ENCODE measurements at regions not wholly inside any gene's neighbourhood (a gene's known extent, or its start where the extent isn't known, plus 50 kb on each side); places are given as distances from the start of the nearest gene placed in this dataset.
A peak's percentile ranks its signal among the peaks of the same experiment; 100 is the strongest.

DNA sequence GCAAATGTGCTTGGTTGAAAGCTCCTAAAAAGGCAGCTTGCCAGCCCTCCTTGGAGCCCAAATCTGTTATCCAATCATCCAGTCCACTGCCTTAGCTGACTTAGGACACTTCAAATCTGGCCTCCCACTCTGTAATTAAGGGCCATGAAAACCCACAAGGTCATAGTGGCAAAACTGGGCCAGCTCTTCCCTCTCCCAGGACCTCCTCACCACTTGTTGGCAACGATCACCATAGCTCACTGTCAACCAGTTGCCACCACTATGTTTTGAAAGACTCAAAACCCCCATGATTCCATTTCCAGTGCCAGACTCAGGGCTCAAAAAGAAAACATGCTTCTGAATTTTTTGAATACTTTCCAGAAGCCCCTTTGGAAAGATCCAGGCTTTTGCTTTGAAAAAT is 107.5 kb downstream of the NREP start:
- H3K4me1 Mint-ChIP-seq (ENCODE audit: low read depth): peaks cover 1% of the 10 kb centered on the region
- no peaks in the 10 kb centered on the region for H3K36me3 Mint-ChIP-seq (ENCODE audit: low read depth)
- intact Hi-C loops (cut with micrococcal nuclease): no loop called here
- H3K4me3 Mint-ChIP-seq (ENCODE audit: low read depth): no peak overlapping the region
- no peaks in the 10 kb centered on the region for H3K9me3 Mint-ChIP-seq
- DNase-seq (ENCODE audit: low spot score): no peak
- peaks cover 9% of the 10 kb centered on the region for H3K27me3 Mint-ChIP-seq (ENCODE audit: low read depth)
- H3K27ac Mint-ChIP-seq: no peak overlapping the region

DNA sequence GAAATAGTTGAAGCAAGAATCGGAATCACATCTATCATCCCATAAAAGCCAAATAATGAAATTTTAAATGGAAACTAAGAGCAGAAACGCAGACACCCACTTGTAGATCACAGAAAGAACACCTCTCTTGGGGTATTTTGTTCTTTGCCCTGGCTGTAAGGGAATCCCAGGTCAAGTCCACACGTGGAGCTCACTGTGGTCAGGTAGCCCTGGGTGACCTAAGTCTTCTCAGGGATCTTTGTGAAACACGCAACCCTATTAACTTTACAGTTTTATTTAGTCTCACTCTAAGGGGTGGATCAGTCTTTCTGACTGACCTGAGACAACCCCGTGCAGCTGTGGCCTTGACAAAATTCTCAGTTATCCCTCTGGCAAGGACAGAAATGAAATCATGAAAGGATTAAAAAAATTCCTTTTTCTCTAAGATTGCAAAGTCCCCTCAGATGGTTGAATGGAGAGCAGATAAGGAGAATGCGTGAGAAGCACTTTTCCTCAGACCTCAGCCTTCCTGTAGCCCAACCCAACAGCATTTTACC is 111.6 kb downstream of the NREP start:
- Mint-ChIP-seq H3K36me3 (ENCODE audit: low read depth) (no peaks in the 10 kb centered on the region), H3K4me3 (ENCODE audit: low read depth) (no peak overlapping the region), H3K27ac (no peak overlapping the region), H3K4me1 (ENCODE audit: low read depth) (no peaks in the 10 kb centered on the region), H3K9me3 (peaks cover 2% of the 10 kb centered on the region), H3K27me3 (ENCODE audit: low read depth) (peaks cover 19% of the 10 kb centered on the region)
- intact Hi-C loops (cut with micrococcal nuclease): no loop called here
- DNase-seq (ENCODE audit: low spot score): no peak

GRCh38 chr5:111643499-111643898 is 113.5 kb downstream of the NREP start:
- intact Hi-C loops (cut with micrococcal nuclease): no loop called here
- H3K9me3 Mint-ChIP-seq: peaks cover 17% of the 10 kb centered on the region
- H3K4me1 Mint-ChIP-seq (ENCODE audit: low read depth): no peaks in the 10 kb centered on the region
- H3K27ac Mint-ChIP-seq: no peak overlapping the region
- no peak for DNase-seq (ENCODE audit: low spot score)
- H3K27me3 Mint-ChIP-seq (ENCODE audit: low read depth): peaks cover 19% of the 10 kb centered on the region
- H3K4me3 Mint-ChIP-seq (ENCODE audit: low read depth): no peak overlapping the region
- no peaks in the 10 kb centered on the region for H3K36me3 Mint-ChIP-seq (ENCODE audit: low read depth)

DNA sequence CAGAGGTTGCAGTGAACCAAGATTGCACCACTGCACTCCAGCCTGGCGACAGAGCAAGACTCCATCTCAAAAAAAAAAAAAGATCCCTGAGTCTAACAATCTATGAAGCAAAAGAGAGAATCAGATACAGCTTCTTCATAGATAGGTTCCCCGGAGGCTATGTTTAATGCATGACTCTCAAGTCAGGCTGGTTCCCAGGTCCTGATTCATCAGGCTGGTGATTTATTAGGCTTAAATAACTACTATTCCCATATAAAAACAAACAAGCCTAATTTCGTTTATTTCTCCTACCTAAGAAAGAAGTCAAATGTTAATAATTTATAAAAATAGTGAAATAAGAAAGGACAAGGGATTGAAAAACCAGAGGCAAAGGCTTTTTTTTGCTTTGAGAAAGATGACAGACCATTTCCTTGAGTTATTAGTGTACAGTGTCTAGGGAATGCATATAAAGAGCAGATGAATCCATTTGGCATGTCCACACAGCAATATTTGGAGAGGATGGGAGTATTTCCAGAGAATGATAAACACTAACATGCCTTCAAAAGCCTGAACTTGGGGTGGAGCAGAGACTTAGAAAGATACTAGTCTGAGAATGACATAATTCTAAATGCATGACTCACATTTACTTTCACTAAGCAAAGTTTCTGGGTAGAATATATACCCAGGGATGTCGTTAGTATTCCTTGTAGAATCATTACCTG is 115.3 kb downstream of the NREP start:
- Mint-ChIP-seq H3K36me3 (ENCODE audit: low read depth) (no peaks in the 10 kb centered on the region), H3K4me1 (ENCODE audit: low read depth) (no peaks in the 10 kb centered on the region), H3K27me3 (ENCODE audit: low read depth) (peaks cover 19% of the 10 kb centered on the region), H3K4me3 (ENCODE audit: low read depth) (no peak overlapping the region), H3K9me3 (peaks cover 25% of the 10 kb centered on the region), H3K27ac (no peak overlapping the region)
- intact Hi-C loops (cut with micrococcal nuclease): no loop called here
- no peak for DNase-seq (ENCODE audit: low spot score)

- Mint-ChIP-seq H3K9me3 (peaks cover 25% of the 10 kb centered on the region), H3K4me3 (ENCODE audit: low read depth) (no peak overlapping the region), H3K27ac (no peak overlapping the region), H3K36me3 (ENCODE audit: low read depth) (no peaks in the 10 kb centered on the region), H3K4me1 (ENCODE audit: low read depth) (no peaks in the 10 kb centered on the region), H3K27me3 (ENCODE audit: low read depth) (peaks cover 10% of the 10 kb centered on the region)
- no peak for DNase-seq (ENCODE audit: low spot score)
- intact Hi-C loops (cut with micrococcal nuclease): no loop called here
Observed at GRCh38 chr5:111639912-111640311, 117.1 kb downstream of the NREP start.

DNA sequence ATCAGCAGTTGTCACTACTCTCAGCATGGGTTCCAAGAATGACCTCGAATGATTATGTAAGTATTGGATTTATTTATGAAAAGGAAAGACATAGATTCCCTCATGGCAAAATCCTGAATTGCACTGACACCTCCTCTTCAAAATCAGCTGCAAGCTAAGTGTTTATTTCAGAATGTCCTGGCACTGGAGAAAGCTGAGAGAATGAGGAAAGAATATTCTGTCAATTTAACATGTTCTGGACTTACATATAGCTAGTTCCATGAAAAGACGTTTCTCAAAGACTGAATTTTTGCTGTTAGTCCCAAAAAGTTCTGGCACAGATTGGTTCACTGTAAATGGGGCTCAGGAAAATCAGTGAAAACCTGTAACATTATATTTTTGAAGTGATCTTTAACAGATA is 120.3 kb downstream of the NREP start:
- no peaks in the 10 kb centered on the region for H3K4me1 Mint-ChIP-seq (ENCODE audit: low read depth)
- H3K27me3 Mint-ChIP-seq (ENCODE audit: low read depth): no peaks in the 10 kb centered on the region
- no peak for DNase-seq (ENCODE audit: low spot score)
- intact Hi-C loops (cut with micrococcal nuclease): no loop called here
- H3K36me3 Mint-ChIP-seq (ENCODE audit: low read depth): no peaks in the 10 kb centered on the region
- no peak overlapping the region for H3K4me3 Mint-ChIP-seq (ENCODE audit: low read depth)
- peaks cover 25% of the 10 kb centered on the region for H3K9me3 Mint-ChIP-seq
- no peak overlapping the region for H3K27ac Mint-ChIP-seq

DNA sequence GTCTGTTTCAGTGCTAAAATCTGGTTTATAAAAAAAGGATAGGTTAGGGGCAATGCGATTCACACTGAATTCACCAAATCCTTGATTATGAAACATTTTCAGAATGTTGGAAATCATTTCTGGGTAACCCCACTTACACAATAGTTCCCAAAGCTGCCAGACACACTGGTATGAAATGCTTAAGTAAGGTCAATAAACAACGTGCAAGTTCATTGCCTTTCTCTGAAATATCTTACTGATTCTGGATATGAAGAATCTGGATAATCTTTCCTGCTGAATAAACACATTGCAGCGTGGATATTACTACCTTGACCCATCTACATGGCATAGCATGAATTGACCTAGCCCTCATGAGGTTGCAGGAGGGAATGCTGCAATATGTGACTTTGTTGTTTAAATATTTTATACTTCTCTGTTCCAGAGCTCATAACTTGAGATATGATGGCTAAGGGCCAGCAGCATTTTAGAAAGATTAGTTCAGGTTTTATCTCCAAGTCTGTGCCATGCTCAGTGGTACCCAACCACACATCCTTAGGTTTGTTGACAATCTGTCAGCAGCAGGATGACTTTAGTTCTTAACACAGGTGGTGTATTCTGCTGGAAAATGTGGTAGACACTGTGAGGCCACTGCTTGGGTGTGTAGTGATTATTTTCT is 121.0 kb downstream of the NREP start:
- Mint-ChIP-seq H3K27me3 (ENCODE audit: low read depth) (no peaks in the 10 kb centered on the region), H3K4me1 (ENCODE audit: low read depth) (no peaks in the 10 kb centered on the region), H3K36me3 (ENCODE audit: low read depth) (no peaks in the 10 kb centered on the region), H3K27ac (no peak overlapping the region), H3K9me3 (peaks cover 25% of the 10 kb centered on the region), H3K4me3 (ENCODE audit: low read depth) (no peak overlapping the region)
- no peak for DNase-seq (ENCODE audit: low spot score)
- intact Hi-C loops (cut with micrococcal nuclease): no loop called here

DNA sequence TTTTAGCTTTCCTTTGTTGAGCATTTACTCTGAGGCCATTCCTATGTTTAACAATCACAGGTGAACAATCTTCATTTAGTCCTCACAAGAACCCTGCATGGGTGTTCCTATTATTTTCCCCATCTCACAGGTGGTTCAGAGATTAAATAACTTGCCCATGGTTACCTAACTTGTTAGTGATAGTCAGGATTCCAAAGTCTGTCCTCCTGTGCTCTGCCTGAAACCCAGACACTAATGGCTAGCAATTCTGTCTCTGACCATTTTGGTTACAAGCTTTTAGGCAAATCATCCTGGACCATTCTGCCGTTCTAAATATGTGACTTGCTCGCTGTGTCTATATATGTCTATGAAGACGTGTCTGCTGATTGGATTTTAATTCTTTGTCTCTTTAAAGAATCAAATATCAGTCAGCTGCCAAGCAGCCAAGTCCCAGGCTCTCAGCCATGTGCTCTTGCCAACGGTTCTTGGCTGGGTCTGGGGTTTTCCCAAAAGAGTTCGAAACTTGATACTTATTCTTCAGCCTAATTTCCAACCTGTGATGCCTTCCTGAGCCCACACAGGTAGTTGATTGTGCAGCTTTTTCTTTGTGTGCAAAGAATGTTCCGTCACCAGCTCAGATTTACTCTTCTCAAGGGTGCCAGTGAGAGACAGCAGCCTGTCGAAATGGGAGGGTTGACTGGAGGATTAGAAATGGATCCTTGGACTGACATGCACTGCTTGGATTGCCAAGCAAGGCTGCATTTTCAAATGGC is 121.7 kb downstream of the NREP start:
- intact Hi-C loops (cut with micrococcal nuclease): no loop called here
- H3K4me1 Mint-ChIP-seq (ENCODE audit: low read depth): no peaks in the 10 kb centered on the region
- H3K36me3 Mint-ChIP-seq (ENCODE audit: low read depth): no peaks in the 10 kb centered on the region
- no peaks in the 10 kb centered on the region for H3K27me3 Mint-ChIP-seq (ENCODE audit: low read depth)
- no peak overlapping the region for H3K4me3 Mint-ChIP-seq (ENCODE audit: low read depth)
- H3K27ac Mint-ChIP-seq: no peak overlapping the region
- DNase-seq (ENCODE audit: low spot score): no peak
- peaks cover 23% of the 10 kb centered on the region for H3K9me3 Mint-ChIP-seq

- Mint-ChIP-seq H3K9me3 (peaks cover 18% of the 10 kb centered on the region), H3K4me3 (ENCODE audit: low read depth) (no peak overlapping the region), H3K36me3 (ENCODE audit: low read depth) (peaks cover 7% of the 10 kb centered on the region), H3K27ac (no peak overlapping the region), H3K27me3 (ENCODE audit: low read depth) (no peaks in the 10 kb centered on the region), H3K4me1 (ENCODE audit: low read depth) (peaks cover 17% of the 10 kb centered on the region)
- intact Hi-C loops (cut with micrococcal nuclease): no loop called here
- DNase-seq (ENCODE audit: low spot score): no peak
Observed at GRCh38 chr5:111631328-111631727, 119.0 kb upstream of the STARD4 start.

GRCh38 chr5:111628901-111629300 is 116.6 kb upstream of the STARD4 start:
- no peak overlapping the region for H3K27ac Mint-ChIP-seq
- intact Hi-C loops (cut with micrococcal nuclease): loop anchor here (2.0 to 5.0 kb wide), 5 partner anchors 38 to 128 kb away; partner anchors contain the start of gene NREP
- peaks cover 11% of the 10 kb centered on the region for H3K36me3 Mint-ChIP-seq (ENCODE audit: low read depth)
- H3K4me3 Mint-ChIP-seq (ENCODE audit: low read depth): no peak overlapping the region
- H3K9me3 Mint-ChIP-seq: peaks cover 29% of the 10 kb centered on the region
- no peaks in the 10 kb centered on the region for H3K27me3 Mint-ChIP-seq (ENCODE audit: low read depth)
- no peak for DNase-seq (ENCODE audit: low spot score)
- peaks cover 17% of the 10 kb centered on the region for H3K4me1 Mint-ChIP-seq (ENCODE audit: low read depth)

DNA sequence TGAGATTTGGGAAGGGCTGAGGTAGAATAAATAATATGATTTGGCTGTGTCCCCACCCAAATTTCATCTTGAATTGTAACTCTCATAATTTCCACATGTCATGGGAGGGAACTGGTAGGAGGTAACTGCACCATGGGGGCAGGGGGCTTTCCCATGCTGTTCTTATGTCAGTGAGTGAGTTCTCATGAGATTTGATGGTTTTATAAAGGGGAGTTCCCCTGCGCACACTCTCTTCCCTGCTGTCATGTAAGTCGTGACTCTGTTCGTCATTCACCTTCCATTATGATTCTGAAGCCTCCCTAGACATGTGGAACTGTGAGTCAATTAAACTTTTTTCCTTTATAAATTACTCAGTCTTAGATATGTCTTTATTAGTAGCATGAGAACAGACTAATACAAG is 115.5 kb upstream of the STARD4 start:
- peaks cover 29% of the 10 kb centered on the region for H3K9me3 Mint-ChIP-seq
- no peaks in the 10 kb centered on the region for H3K27me3 Mint-ChIP-seq (ENCODE audit: low read depth)
- H3K27ac Mint-ChIP-seq: peak overlapping the region; percentile 73
- no peak for DNase-seq (ENCODE audit: low spot score)
- no peak overlapping the region for H3K4me3 Mint-ChIP-seq (ENCODE audit: low read depth)
- H3K4me1 Mint-ChIP-seq (ENCODE audit: low read depth): peaks cover 17% of the 10 kb centered on the region
- intact Hi-C loops (cut with micrococcal nuclease): loop anchor here (2.0 to 5.0 kb wide), 5 partner anchors 39 to 129 kb away; partner anchors contain the start of gene NREP
- H3K36me3 Mint-ChIP-seq (ENCODE audit: low read depth): peaks cover 11% of the 10 kb centered on the region

DNA sequence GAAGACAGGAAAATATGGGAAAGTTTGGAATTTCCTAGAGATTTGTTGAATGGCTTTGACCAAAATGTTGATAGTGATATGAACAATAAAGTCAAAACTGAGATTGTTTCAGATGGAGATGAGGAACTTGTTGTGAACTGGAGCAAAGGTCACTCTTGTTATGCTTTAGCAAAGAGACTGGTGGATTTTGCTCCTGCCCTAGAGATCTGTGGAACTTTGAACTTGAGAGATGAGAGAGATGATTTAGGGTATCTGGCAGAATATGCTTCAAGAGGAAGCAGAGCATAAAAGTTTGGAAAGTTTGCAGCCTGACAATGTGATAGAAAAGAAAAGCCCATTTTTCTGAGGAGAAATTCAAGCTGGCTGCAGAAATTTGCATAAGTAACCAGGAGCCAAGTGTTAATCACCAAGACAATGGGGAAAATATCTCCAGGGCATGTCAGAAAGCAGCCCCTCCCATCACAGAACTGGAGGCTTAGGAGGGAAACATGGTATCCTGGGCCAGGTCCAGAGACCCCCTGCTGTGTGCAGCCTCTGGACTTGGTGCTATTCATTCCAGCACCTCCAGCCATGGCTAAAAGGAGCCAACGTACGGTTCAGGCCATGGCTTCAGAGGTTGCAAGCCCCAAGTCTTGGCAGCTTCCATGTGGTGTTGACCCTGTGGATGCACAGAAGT is 114.3 kb upstream of the STARD4 start:
- Mint-ChIP-seq H3K36me3 (ENCODE audit: low read depth) (peaks cover 11% of the 10 kb centered on the region), H3K4me3 (ENCODE audit: low read depth) (no peak overlapping the region), H3K9me3 (peaks cover 29% of the 10 kb centered on the region), H3K27ac (peak overlapping the region; percentile 2), H3K4me1 (ENCODE audit: low read depth) (peaks cover 17% of the 10 kb centered on the region), H3K27me3 (ENCODE audit: low read depth) (no peaks in the 10 kb centered on the region)
- intact Hi-C loops (cut with micrococcal nuclease): loop anchor here (5.0 kb wide), 2 partner anchors 41 to 94 kb away; no protein-coding TSS in a partner anchor
- no peak for DNase-seq (ENCODE audit: low spot score)
